GM19239 (cell line): ENCODE measurements at regions not wholly inside any gene's neighbourhood (a gene's known extent, or its start where the extent isn't known, plus 50 kb on each side); places are given as distances from the start of the nearest gene placed in this dataset.

Source experiments
- DNase-seq: peaks from one replicate; pipeline ENCODE4 v3.0.0; 2011; ENCODE audit warnings: low spot score; ENCODE audit not compliant: insufficient read length
- FAIRE-seq: peaks from 2 replicates; lab custom pipeline; 2011; peaks lifted over from hg19 to GRCh38; lab: Jason Lieb, UNC

- no peak for FAIRE-seq
- no peak for DNase-seq
Measured at GRCh38 chr14:98894600-98894999, 377.4 kb downstream of the BCL11B start.

- FAIRE-seq (no peak), DNase-seq (no peak)
Measured at GRCh38 chr14:98896449-98896848, 375.5 kb downstream of the BCL11B start.

GRCh38 chr14:98897605-98898309 is 374.2 kb downstream of the BCL11B start:
- DNase-seq (no peak), FAIRE-seq (no peak)

- DNase-seq = no peak
- FAIRE-seq = no peak
Measured at GRCh38 chr14:98899441-98899840, 372.6 kb downstream of the BCL11B start.

- DNase-seq (no peak), FAIRE-seq (no peak)
Measured at GRCh38 chr14:98900236-98900635, 371.8 kb downstream of the BCL11B start.

- FAIRE-seq (no peak), DNase-seq (no peak)
Measured at GRCh38 chr14:98900798-98901197, 371.2 kb downstream of the BCL11B start.

- FAIRE-seq = no peak
Measured at GRCh38 chr14:98901511-98902205, 370.3 kb downstream of the BCL11B start.

GRCh38 chr14:98903371-98903770 is 368.6 kb downstream of the BCL11B start:
- FAIRE-seq = no peak
- DNase-seq = no peak

More at GRCh38 chr14:98901511-98902205, 370.3 kb downstream of the BCL11B start:
- no peak for DNase-seq

GRCh38 chr14:98904677-98905076 is 367.3 kb downstream of the BCL11B start:
- FAIRE-seq (no peak), DNase-seq (no peak)

- FAIRE-seq = no peak
- DNase-seq = no peak
Measured at GRCh38 chr14:98906123-98906995, 365.6 kb downstream of the BCL11B start.

- FAIRE-seq (no peak), DNase-seq (no peak)
Measured at GRCh38 chr14:98907271-98907670, 364.7 kb downstream of the BCL11B start.

GRCh38 chr14:98908050-98908449 is 363.9 kb downstream of the BCL11B start:
- FAIRE-seq = no peak
- no peak for DNase-seq

GRCh38 chr14:98909251-98909944 is 362.6 kb downstream of the BCL11B start:
- no peak for FAIRE-seq
- no peak for DNase-seq

- FAIRE-seq (no peak), DNase-seq (no peak)
Measured at GRCh38 chr14:98910061-98910460, 361.9 kb downstream of the BCL11B start.

GRCh38 chr14:98912655-98913054 is 359.3 kb downstream of the BCL11B start:
- DNase-seq = no peak

GRCh38 chr14:98913967-98914650 is 357.9 kb downstream of the BCL11B start:
- DNase-seq = no peak
- no peak for FAIRE-seq

More at GRCh38 chr14:98912655-98913054, 359.3 kb downstream of the BCL11B start:
- no peak for FAIRE-seq

- FAIRE-seq (no peak), DNase-seq (no peak)
Measured at GRCh38 chr14:98914942-98915341, 357.1 kb downstream of the BCL11B start.

- DNase-seq (no peak), FAIRE-seq (no peak)
Measured at GRCh38 chr14:98915625-98916024, 356.4 kb downstream of the BCL11B start.

- no peak for FAIRE-seq
- no peak for DNase-seq
Measured at GRCh38 chr14:98916036-98916435, 356.0 kb downstream of the BCL11B start.

GRCh38 chr14:98916476-98916875 is 355.5 kb downstream of the BCL11B start:
- no peak for FAIRE-seq
- DNase-seq = no peak
